Brain microvascular endothelial cell (primary cell): ENCODE measurements at regions not wholly inside any gene's neighbourhood (a gene's known extent, or its start where the extent isn't known, plus 50 kb on each side); places are given as distances from the start of the nearest gene placed in this dataset.
A peak's percentile ranks its signal among the peaks of the same experiment; 100 is the strongest.

Experiments used
- DNase-seq: peaks from one replicate; pipeline ENCODE4 v3.0.0-alpha.2; 2020
- H3K27ac ChIP-seq: fragments of 250-450 bp; sonication (Bioruptor Pico); 2 replicates; pipeline ENCODE4 v1.5.1; 2020; ENCODE audit warnings: mild to moderate bottlenecking, moderate library complexity
- H3K27me3 ChIP-seq: fragments of 250-450 bp; sonication (Bioruptor Pico); replicated peaks from 2 replicates; pipeline ENCODE4 v1.5.1; 2020; ENCODE audit warnings: mild to moderate bottlenecking
- H3K36me3 ChIP-seq: fragments of 250-450 bp; sonication (Bioruptor Pico); replicated peaks from 2 replicates; pipeline ENCODE4 v1.5.1; 2020; ENCODE audit warnings: mild to moderate bottlenecking
- H3K4me3 ChIP-seq: 2 replicates; pipeline ENCODE4 v1.5.1; 2011; ENCODE audit warnings: low read depth, mild to moderate bottlenecking, control low read depth, low read length, moderate library complexity
- CTCF ChIP-seq: IDR thresholded peaks from 2 replicates; pipeline ENCODE4 v1.5.1; 2011; ENCODE audit warnings: low read depth, mild to moderate bottlenecking, moderate library complexity, low read length, control low read depth, inconsistent platforms; ENCODE audit errors: missing control alignments
- in situ Hi-C: cut with HindIII; loops from 2 replicates; pipeline ENCODE4 v1.10.0; 2017; ENCODE audit warnings: low sequenced_read_pairs, low pct_ligation_motif_present

DNA sequence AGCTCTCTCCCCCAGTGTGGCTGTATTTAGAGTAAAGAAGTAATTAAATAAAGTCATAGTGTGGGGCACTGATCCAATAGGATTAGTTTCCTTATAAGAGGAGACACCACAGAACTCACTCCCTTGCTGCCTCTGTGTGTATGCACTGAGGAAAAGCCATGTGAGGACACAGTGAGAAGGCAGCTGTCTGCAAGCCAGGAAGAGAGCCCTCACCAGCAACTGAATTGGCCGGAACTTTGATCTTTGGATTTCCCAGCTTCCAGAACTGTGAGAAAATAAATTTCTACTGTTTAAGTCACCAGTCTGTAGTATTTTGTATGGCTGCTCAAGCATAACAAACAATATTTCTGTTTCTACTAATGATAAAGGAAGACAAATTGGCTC is 368.7 kb upstream of the PRICKLE1 start:
- in situ Hi-C loops, result no loop called here
- Histone ChIP-seq H3K27ac (peak overlapping the region; percentile 33), H3K27me3 (no peaks in the 10 kb centered on the region)

DNA sequence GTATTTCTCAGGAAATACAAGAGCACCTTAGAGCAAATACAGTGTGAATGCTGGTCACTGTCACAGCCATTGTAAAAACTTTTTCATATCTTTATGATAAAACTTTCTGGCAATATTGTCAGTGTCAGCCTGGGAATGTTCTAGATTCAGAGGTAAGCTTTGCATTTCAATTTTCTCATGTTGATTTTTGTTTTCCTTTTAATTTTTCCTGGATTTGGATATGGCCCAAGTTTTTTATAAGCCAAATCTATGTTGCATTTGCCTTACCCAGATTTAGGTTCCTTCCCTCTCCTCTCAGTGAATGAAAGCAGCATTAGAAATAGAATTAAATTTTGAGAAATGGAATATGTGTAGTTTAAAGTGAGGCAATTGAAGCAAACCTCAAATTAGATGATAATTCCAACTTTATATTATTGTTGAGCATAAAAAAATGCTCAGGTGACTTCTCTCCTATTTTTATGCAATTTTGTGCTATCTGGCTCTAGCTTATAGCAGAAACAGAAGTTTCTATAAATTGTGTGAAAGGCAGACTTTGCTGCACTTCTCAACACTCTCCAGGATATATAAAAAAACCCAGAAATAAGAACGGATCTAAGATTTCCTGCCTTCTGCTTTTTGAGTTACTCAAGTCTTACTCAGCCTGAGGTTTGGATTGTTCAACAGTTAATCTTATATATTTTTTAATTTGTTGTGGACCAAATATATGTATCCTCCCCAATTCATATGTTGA is 368.2 kb upstream of the PRICKLE1 start:
- peak overlapping the region; percentile 33 for H3K27ac ChIP-seq
- no peak for TF ChIP-seq CTCF
- DNase-seq, result no peak
- in situ Hi-C loops, result no loop called here
- no peak overlapping the region for H3K4me3 ChIP-seq
- no peaks in the 10 kb centered on the region for H3K36me3 ChIP-seq
- no peaks in the 10 kb centered on the region for H3K27me3 ChIP-seq

More for the DNA sequence above, 368.7 kb upstream of the PRICKLE1 start:
- peak; percentile 45 for DNase-seq
- TF ChIP-seq CTCF, result no peak
- H3K4me3 ChIP-seq, result no peak overlapping the region
- H3K36me3 ChIP-seq, result no peaks in the 10 kb centered on the region

GRCh38 chr12:42957136-42957535 is 367.6 kb upstream of the PRICKLE1 start:
- Histone ChIP-seq H3K36me3 (no peaks in the 10 kb centered on the region), H3K27ac (no peak overlapping the region), H3K27me3 (no peaks in the 10 kb centered on the region), H3K4me3 (no peak overlapping the region)
- no peak for TF ChIP-seq CTCF
- in situ Hi-C loops, result no loop called here
- no peak for DNase-seq

DNA sequence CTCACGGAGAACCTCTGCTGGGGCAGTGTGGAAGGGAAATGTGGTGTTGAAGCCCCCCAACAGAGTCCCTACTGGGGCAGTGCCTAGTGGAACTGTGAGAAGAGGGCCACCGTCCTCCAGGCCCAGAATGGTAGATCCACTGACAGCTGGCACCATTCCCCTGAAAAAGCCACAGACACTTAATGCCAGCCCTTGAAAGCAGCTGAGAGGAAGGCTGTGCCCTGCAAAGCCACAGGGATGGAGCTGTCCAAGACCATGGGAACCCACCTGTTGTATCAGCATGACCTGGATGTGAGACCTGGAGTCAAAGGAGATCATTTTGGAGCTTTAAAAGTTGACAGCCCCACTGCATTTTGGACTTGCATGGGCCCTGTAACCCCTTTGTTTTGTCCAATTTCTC is 363.5 kb upstream of the PRICKLE1 start:
- no peak overlapping the region for H3K27ac ChIP-seq
- no peak for DNase-seq
- no peak for TF ChIP-seq CTCF
- H3K36me3 ChIP-seq, result no peaks in the 10 kb centered on the region
- in situ Hi-C loops, result no loop called here
- H3K4me3 ChIP-seq, result no peak overlapping the region
- H3K27me3 ChIP-seq, result no peaks in the 10 kb centered on the region

- no peak for DNase-seq
- Histone ChIP-seq H3K27ac (no peak overlapping the region), H3K36me3 (no peaks in the 10 kb centered on the region), H3K4me3 (no peak overlapping the region), H3K27me3 (no peaks in the 10 kb centered on the region)
- in situ Hi-C loops, result no loop called here
- TF ChIP-seq CTCF, result no peak
These were observed 357.4 kb upstream of the PRICKLE1 start for GRCh38 chr12:42946871-42947381.

GRCh38 chr12:42945927-42946326 is 356.4 kb upstream of the PRICKLE1 start:
- Histone ChIP-seq H3K36me3 (no peaks in the 10 kb centered on the region), H3K27ac (no peak overlapping the region), H3K27me3 (no peaks in the 10 kb centered on the region), H3K4me3 (no peak overlapping the region)
- TF ChIP-seq CTCF, result no peak
- in situ Hi-C loops, result no loop called here
- no peak for DNase-seq
